Neural progenitor cell (in vitro differentiated cells): ENCODE measurements at regions not wholly inside any gene's neighbourhood (a gene's known extent, or its start where the extent isn't known, plus 50 kb on each side); places are given as distances from the start of the nearest gene placed in this dataset.
A peak's percentile ranks its signal among the peaks of the same experiment; 100 is the strongest.

ENCODE experiments used
- DNase-seq: peaks from one replicate; pipeline ENCODE4 v3.0.0-alpha.2; 2016; ENCODE audit warnings: low spot score
- H2AFZ ChIP-seq: fragments of 200-600 bp; sonication (generic); replicated peaks from 2 replicates; pipeline ENCODE4 v1.6.1; 2016; ENCODE audit warnings: antibody characterized with exemption
- H3F3A ChIP-seq: fragments of 200-600 bp; sonication (generic); 2 replicates; pipeline ENCODE4 v1.6.1; 2016; ENCODE audit warnings: antibody characterized with exemption, low read depth
- H3K27ac ChIP-seq: fragments of 200-600 bp; sonication (generic); 2 replicates; pipeline ENCODE4 v1.5.1; 2016; ENCODE audit warnings: mild to moderate bottlenecking
- H3K27me3 ChIP-seq: fragments of 200-600 bp; sonication (generic); 2 replicates; pipeline ENCODE4 v1.6.1; 2016; ENCODE audit warnings: mild to moderate bottlenecking, moderate library complexity
- H3K36me3 ChIP-seq: fragments of 200-600 bp; sonication (generic); 2 replicates; pipeline ENCODE4 v1.5.1; 2016
- H3K4me1 ChIP-seq: fragments of 200-600 bp; sonication (generic); 2 replicates; pipeline ENCODE4 v1.6.1; 2016; ENCODE audit warnings: mixed run types
- H3K4me2 ChIP-seq: fragments of 200-600 bp; sonication (generic); 2 replicates; pipeline ENCODE4 v1.6.1; 2016
- H3K4me3 ChIP-seq: fragments of 200-600 bp; sonication (generic); 2 replicates; pipeline ENCODE4 v1.5.1; 2016
- H3K79me2 ChIP-seq: fragments of 200-600 bp; sonication (generic); 2 replicates; pipeline ENCODE4 v1.6.1; 2016; ENCODE audit warnings: low read depth
- H3K9ac ChIP-seq: fragments of 200-600 bp; sonication (generic); 2 replicates; pipeline ENCODE4 v1.6.1; 2016
- H3K9me3 ChIP-seq: fragments of 200-600 bp; sonication (generic); 2 replicates; pipeline ENCODE4 v1.5.1; 2016; ENCODE audit warnings: low read depth
- H4K20me1 ChIP-seq: fragments of 200-600 bp; sonication (generic); 2 replicates; pipeline ENCODE4 v1.6.1; 2016; ENCODE audit warnings: low read depth
- H3K27ac Mint-ChIP-seq: 3 replicates; pipeline ENCODE4 v1.8.0; 2021; ENCODE audit warnings: mixed read lengths
- H3K27me3 Mint-ChIP-seq: 2 replicates; pipeline ENCODE4 v1.8.0; 2022; ENCODE audit warnings: low read depth, mild to moderate bottlenecking, inconsistent platforms, moderate library complexity, mixed read lengths; ENCODE audit not compliant: insufficient read depth
- H3K36me3 Mint-ChIP-seq: 3 replicates; pipeline ENCODE4 v1.8.0; 2021; ENCODE audit warnings: mixed read lengths
- H3K4me1 Mint-ChIP-seq: 3 replicates; pipeline ENCODE4 v1.8.0; 2021; ENCODE audit warnings: mixed read lengths
- H3K4me3 Mint-ChIP-seq: 3 replicates; pipeline ENCODE4 v1.8.0; 2021; ENCODE audit warnings: mild to moderate bottlenecking, moderate library complexity, mixed read lengths
- H3K9me3 Mint-ChIP-seq: 3 replicates; pipeline ENCODE4 v1.8.0; 2020; ENCODE audit warnings: mixed read lengths
- EZH2 ChIP-seq: fragments of 200-600 bp; sonication (generic); IDR thresholded peaks from 2 replicates; pipeline ENCODE4 v1.6.1; 2017; ENCODE audit warnings: antibody characterized with exemption, mild to moderate bottlenecking, moderate library complexity
- EZH2phosphoT487 ChIP-seq: fragments of 200-600 bp; sonication (generic); IDR thresholded peaks from 2 replicates; pipeline ENCODE4 v1.6.1; 2017; ENCODE audit warnings: antibody characterized with exemption
- TF ChIP-seq, protein P1 (sequence below): fragments of 200-600 bp; sonication (generic); IDR thresholded peaks from 2 replicates; pipeline ENCODE4 v1.5.1; 2017; ENCODE audit warnings: antibody characterized with exemption, mild to moderate bottlenecking

DNA sequence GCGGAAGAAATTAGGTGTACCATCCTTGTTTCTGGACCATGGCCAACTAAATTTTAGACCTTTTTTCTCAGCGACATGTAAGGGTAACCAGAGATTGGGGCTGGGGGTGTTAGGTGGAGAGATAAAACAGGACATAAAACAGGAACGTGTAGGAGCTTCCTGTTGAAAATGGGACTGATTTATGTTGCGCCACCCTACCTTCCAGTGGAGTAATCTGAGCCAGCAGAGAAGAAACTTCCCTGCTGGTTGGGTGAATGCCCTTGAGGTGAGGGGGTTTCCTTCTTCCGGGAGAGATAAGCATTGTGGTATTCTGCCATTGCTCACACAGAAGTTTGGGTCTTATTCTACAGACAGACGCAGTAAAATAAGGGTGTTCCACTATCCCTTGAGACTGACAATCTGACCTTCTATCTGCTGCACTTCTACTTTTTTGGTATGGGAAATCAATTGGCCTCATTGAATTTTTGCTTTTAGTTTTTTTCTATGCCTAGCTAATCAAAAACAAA, 417.6 kb downstream of the PCNX1 start:
- Histone ChIP-seq H3K4me2 (peak overlapping the region; percentile 46), H3F3A (peaks cover 17% of the 10 kb centered on the region), H3K4me3 (no peak overlapping the region), H3K9me3 (no peaks in the 10 kb centered on the region), H2AFZ (no peak overlapping the region), H3K36me3 (no peaks in the 10 kb centered on the region), H4K20me1 (peaks cover 24% of the 10 kb centered on the region), H3K27ac (no peak overlapping the region), H3K9ac (no peak overlapping the region), H3K79me2 (peaks cover 89% of the 10 kb centered on the region), H3K4me1 (peaks cover 32% of the 10 kb centered on the region), H3K27me3 (no peaks in the 10 kb centered on the region)
- peaks cover 31% of the 10 kb centered on the region for H3K36me3 Mint-ChIP-seq
- peaks cover 2% of the 10 kb centered on the region for H3K27me3 Mint-ChIP-seq
- peaks cover 35% of the 10 kb centered on the region for H3K4me1 Mint-ChIP-seq
- TF ChIP-seq EZH2 (no peak), EZH2phosphoT487 (no peak)
- TF ChIP-seq, protein P1, sequence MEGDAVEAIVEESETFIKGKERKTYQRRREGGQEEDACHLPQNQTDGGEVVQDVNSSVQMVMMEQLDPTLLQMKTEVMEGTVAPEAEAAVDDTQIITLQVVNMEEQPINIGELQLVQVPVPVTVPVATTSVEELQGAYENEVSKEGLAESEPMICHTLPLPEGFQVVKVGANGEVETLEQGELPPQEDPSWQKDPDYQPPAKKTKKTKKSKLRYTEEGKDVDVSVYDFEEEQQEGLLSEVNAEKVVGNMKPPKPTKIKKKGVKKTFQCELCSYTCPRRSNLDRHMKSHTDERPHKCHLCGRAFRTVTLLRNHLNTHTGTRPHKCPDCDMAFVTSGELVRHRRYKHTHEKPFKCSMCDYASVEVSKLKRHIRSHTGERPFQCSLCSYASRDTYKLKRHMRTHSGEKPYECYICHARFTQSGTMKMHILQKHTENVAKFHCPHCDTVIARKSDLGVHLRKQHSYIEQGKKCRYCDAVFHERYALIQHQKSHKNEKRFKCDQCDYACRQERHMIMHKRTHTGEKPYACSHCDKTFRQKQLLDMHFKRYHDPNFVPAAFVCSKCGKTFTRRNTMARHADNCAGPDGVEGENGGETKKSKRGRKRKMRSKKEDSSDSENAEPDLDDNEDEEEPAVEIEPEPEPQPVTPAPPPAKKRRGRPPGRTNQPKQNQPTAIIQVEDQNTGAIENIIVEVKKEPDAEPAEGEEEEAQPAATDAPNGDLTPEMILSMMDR: no peak
- H3K27ac Mint-ChIP-seq: no peak overlapping the region
- peaks cover 17% of the 10 kb centered on the region for H3K9me3 Mint-ChIP-seq
- DNase-seq: peak; percentile 20
- H3K4me3 Mint-ChIP-seq: no peak overlapping the region

DNA sequence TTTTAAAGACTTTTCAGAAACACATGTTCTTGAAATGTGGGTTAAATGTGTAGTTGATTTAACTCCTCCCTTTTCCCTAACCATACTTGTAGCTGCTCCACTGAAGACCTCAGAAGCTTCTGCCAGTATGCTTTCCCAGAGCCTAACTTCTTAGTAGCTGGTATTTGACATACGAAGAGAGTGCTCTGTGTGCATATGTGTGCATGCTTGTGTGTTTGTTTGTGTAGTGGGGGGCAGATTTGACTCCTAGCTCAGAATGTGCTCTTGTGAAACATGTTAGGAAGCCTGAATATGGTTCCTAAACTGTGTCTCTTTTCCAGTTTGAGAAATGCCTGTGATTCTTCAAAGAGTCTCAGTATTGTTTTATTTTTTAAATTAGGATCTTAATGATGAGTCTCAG, 420.4 kb downstream of the PCNX1 start:
- Histone ChIP-seq H3K79me2 (peaks cover 100% of the 10 kb centered on the region), H3K27me3 (no peaks in the 10 kb centered on the region), H2AFZ (no peak overlapping the region), H3K4me3 (no peak overlapping the region), H3K4me1 (peaks cover 25% of the 10 kb centered on the region), H3K36me3 (no peaks in the 10 kb centered on the region), H3K27ac (no peak overlapping the region), H3F3A (peaks cover 1% of the 10 kb centered on the region), H4K20me1 (peaks cover 14% of the 10 kb centered on the region), H3K9ac (no peak overlapping the region), H3K9me3 (no peaks in the 10 kb centered on the region), H3K4me2 (no peak overlapping the region)
- peaks cover 26% of the 10 kb centered on the region for H3K9me3 Mint-ChIP-seq
- no peak overlapping the region for H3K4me3 Mint-ChIP-seq
- no peaks in the 10 kb centered on the region for H3K27me3 Mint-ChIP-seq
- no peak for TF ChIP-seq EZH2phosphoT487
- TF ChIP-seq, protein P1: no peak
- no peak for TF ChIP-seq EZH2
- H3K4me1 Mint-ChIP-seq: peaks cover 25% of the 10 kb centered on the region
- peaks cover 43% of the 10 kb centered on the region for H3K36me3 Mint-ChIP-seq
- no peak for DNase-seq
- H3K27ac Mint-ChIP-seq: no peak overlapping the region

DNA sequence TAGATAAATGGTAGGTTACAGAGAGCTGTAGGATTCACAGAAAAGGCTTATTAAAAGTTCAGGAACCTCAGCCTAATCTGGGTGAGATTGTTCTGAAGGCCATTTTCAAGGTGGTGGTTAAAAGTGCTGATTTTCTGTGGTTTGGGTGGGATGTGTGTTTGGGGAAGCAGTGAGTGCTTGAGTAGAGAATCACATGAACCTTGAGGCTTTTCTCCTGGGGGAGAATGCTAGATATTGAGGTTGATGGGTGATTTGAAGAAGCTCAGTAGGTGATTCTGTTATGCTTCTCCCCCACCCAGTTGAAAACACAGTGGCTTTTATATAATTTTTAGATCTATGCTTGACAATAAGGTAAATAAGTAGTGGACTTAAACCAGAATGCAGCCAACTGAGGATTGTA, 420.9 kb downstream of the PCNX1 start:
- Histone ChIP-seq H3K9ac (no peak overlapping the region), H3K9me3 (no peaks in the 10 kb centered on the region), H3K4me1 (peaks cover 21% of the 10 kb centered on the region), H3K27ac (no peak overlapping the region), H3K4me2 (no peak overlapping the region), H3K79me2 (peaks cover 100% of the 10 kb centered on the region), H2AFZ (no peak overlapping the region), H4K20me1 (peaks cover 9% of the 10 kb centered on the region), H3K27me3 (no peaks in the 10 kb centered on the region), H3K4me3 (no peak overlapping the region), H3K36me3 (no peaks in the 10 kb centered on the region), H3F3A (no peaks in the 10 kb centered on the region)
- no peak overlapping the region for H3K27ac Mint-ChIP-seq
- H3K9me3 Mint-ChIP-seq: peaks cover 26% of the 10 kb centered on the region
- no peaks in the 10 kb centered on the region for H3K27me3 Mint-ChIP-seq
- H3K4me1 Mint-ChIP-seq: peaks cover 20% of the 10 kb centered on the region
- DNase-seq: no peak
- TF ChIP-seq EZH2: no peak
- TF ChIP-seq, protein P1: no peak
- TF ChIP-seq EZH2phosphoT487: no peak
- H3K36me3 Mint-ChIP-seq: peaks cover 43% of the 10 kb centered on the region
- H3K4me3 Mint-ChIP-seq: no peak overlapping the region
